CD14-positive monocyte (primary cell): ENCODE measurements at regions not wholly inside any gene's neighbourhood (a gene's known extent, or its start where the extent isn't known, plus 50 kb on each side); places are given as distances from the start of the nearest gene placed in this dataset. TPM values are rescaled to one million over a fixed set of nuclear protein-coding genes. Genes with fewer than 3 reads are reported as not detected.

Experiments
- DNase-seq, 3 donors: peaks; one replicate each; pipeline ENCODE4 v3.0.0-alpha.2; 2011 to 2022
- H2AFZ ChIP-seq: 2 replicates; pipeline ENCODE4 v1.6.0; 2012; ENCODE audit warnings: mild to moderate bottlenecking, low read depth, low read length, inconsistent platforms; ENCODE audit not compliant: insufficient read depth, poor library complexity, severe bottlenecking
- H3K27ac ChIP-seq, 2 donors: 1 replicate in 1 of 2; 2 replicates in 1 of 2; pipeline ENCODE4 v1.5.1; 2012 to 2013; ENCODE audit warnings: low read length in 2 of 2, control low read depth in 1 of 2, inconsistent platforms in 1 of 2, low read depth in 1 of 2, mild to moderate bottlenecking in 1 of 2
- H3K27me3 ChIP-seq, 2 donors: one replicate each; pipeline versions ENCODE4 v1.6.0 to v1.6.1; 2011 to 2013; ENCODE audit warnings: low read length in 2 of 2; ENCODE audit not compliant: control insufficient read depth in 2 of 2, insufficient read depth in 2 of 2
- H3K36me3 ChIP-seq, 2 donors: replicated peaks in 1 of 2; 1 replicate in 1 of 2; 2 replicates in 1 of 2; pipeline versions ENCODE4 v1.5.1 to v1.6.1; 2012 to 2013; ENCODE audit warnings: low read length in 2 of 2, control low read depth in 1 of 2, inconsistent platforms in 1 of 2, mild to moderate bottlenecking in 1 of 2; ENCODE audit not compliant: insufficient read depth in 2 of 2, control insufficient read depth in 1 of 2
- H3K4me1 ChIP-seq, 2 donors: 1 replicate in 1 of 2; 2 replicates in 1 of 2; pipeline versions ENCODE4 v1.5.1 to v1.6.1; 2012 to 2013; ENCODE audit warnings: low read length in 2 of 2, control low read depth in 1 of 2, inconsistent platforms in 1 of 2, mild to moderate bottlenecking in 1 of 2, moderate library complexity in 1 of 2; ENCODE audit not compliant: insufficient read depth in 2 of 2, control insufficient read depth in 1 of 2
- H3K4me2 ChIP-seq: replicated peaks from 2 replicates; pipeline ENCODE3; 2012; ENCODE audit warnings: low read length, moderate library complexity, mild to moderate bottlenecking; ENCODE audit not compliant: poor library complexity, severe bottlenecking; ENCODE audit errors: extremely low read depth
- H3K4me3 ChIP-seq, 3 experiments: fragments of 200-600 bp in 1 of 3; sonication (generic) in 1 of 3; replicated peaks in 1 of 3; 1 replicate in 2 of 3; 2 replicates in 1 of 3; pipeline ENCODE4 v1.5.1; 2011 to 2013; ENCODE audit warnings: low read length in 3 of 3, mild to moderate bottlenecking in 3 of 3, control low read depth in 2 of 3, low read depth in 2 of 3, inconsistent platforms in 1 of 3, moderate library complexity in 1 of 3
- H3K79me2 ChIP-seq: 2 replicates; pipeline ENCODE4 v1.6.0; 2012; ENCODE audit warnings: mild to moderate bottlenecking, control low read depth, inconsistent platforms, low read length, moderate library complexity; ENCODE audit not compliant: insufficient read depth
- H3K9ac ChIP-seq: 2 replicates; pipeline ENCODE4 v1.6.0; 2017; ENCODE audit warnings: low read length, mild to moderate bottlenecking; ENCODE audit not compliant: insufficient read depth, poor library complexity, severe bottlenecking
- H3K9me3 ChIP-seq, 2 donors: replicated peaks in 1 of 2; 1 replicate in 1 of 2; 2 replicates in 1 of 2; pipeline versions ENCODE4 v1.5.1 to v1.6.1; 2012 to 2013; ENCODE audit warnings: low read length in 2 of 2, control low read depth in 1 of 2; ENCODE audit not compliant: control insufficient read depth in 1 of 2, insufficient read depth in 1 of 2
- H4K20me1 ChIP-seq: 2 replicates; pipeline ENCODE4 v1.6.0; 2012; ENCODE audit warnings: mild to moderate bottlenecking, low read length, control low read depth, moderate library complexity; ENCODE audit not compliant: insufficient read depth
- H3K27ac Mint-ChIP-seq, 7 donors: one replicate each; pipeline ENCODE4 v1.8.0; 2020; ENCODE audit warnings: mild to moderate bottlenecking in 7 of 7, mixed read lengths in 7 of 7, moderate library complexity in 6 of 7, inconsistent platforms in 2 of 7
- H3K27me3 Mint-ChIP-seq, 3 donors: one replicate each; pipeline ENCODE4 v1.8.0; 2021 to 2022; ENCODE audit warnings: low read depth in 3 of 3, mild to moderate bottlenecking in 3 of 3, mixed read lengths in 3 of 3, moderate library complexity in 3 of 3, inconsistent platforms in 1 of 3
- H3K36me3 Mint-ChIP-seq, 2 donors: one replicate each; pipeline ENCODE4 v1.8.0; 2020; ENCODE audit warnings: mixed read lengths in 2 of 2, inconsistent platforms in 1 of 2, mild to moderate bottlenecking in 1 of 2
- H3K4me1 Mint-ChIP-seq: one replicate; pipeline ENCODE4 v1.8.0; 2020; ENCODE audit warnings: mild to moderate bottlenecking, mixed read lengths
- H3K4me3 Mint-ChIP-seq, 2 donors: one replicate each; pipeline ENCODE4 v1.8.0; 2020; ENCODE audit warnings: mild to moderate bottlenecking in 2 of 2, mixed read lengths in 2 of 2, moderate library complexity in 1 of 2
- H3K9me3 Mint-ChIP-seq, 7 donors: one replicate each; pipeline ENCODE4 v1.8.0; 2020 to 2022; ENCODE audit warnings: mixed read lengths in 7 of 7, mild to moderate bottlenecking in 6 of 7, moderate library complexity in 6 of 7, inconsistent platforms in 2 of 7
- CTCF ChIP-seq: fragments of 200-600 bp; IDR thresholded peaks from one replicate; pipeline ENCODE4 v1.8.0; 2022; ENCODE audit warnings: antibody characterized with exemption, mild to moderate bottlenecking
- WGBS: methylation state at CpG from one replicate; pipeline ENCODE4 v1.1.5; 2013; ENCODE audit warnings: missing lambda C conversion rate; ENCODE audit not compliant: insufficient coverage; 5-methylcytosine and 5-hydroxymethylcytosine counted together
- intact Hi-C, 2 donors: fragments of 100-400 bp; cut with micrococcal nuclease; formaldehyde crosslinking; loops; one replicate each; pipeline versions ENCODE4 v1.15.0 to v1.15.1; 2023
- small RNA-seq: library from RNA; depleted of rRNA; stranded (forward); fragments of <200 nt; gene quantifications from one replicate; pipeline ENCODE3, GENCODE V24; 2012; ENCODE audit warnings: low read depth; ENCODE audit not compliant: insufficient read length

GRCh38 chr7:4631380-4632179 is 50.5 kb upstream of the FOXK1 start:
- intact Hi-C loops = no loop called here
- TF ChIP-seq CTCF = peak; percentile 43
- no peak overlapping the region for H3K9ac ChIP-seq
- H3K4me1 ChIP-seq = peaks cover 0 to 5% of the 10 kb centered on the region in 2 donors
- H3K4me3 ChIP-seq = no peak overlapping the region
- peaks cover 6 to 17% (median 8%) of the 10 kb centered on the region in 3 donors for H3K27me3 Mint-ChIP-seq
- H3K27me3 ChIP-seq = no peaks in the 10 kb centered on the region
- no peaks in the 10 kb centered on the region for H3K79me2 ChIP-seq
- 41% methylated on average over 16 of the region's 25 CpGs for WGBS
- peaks cover 16% of the 10 kb centered on the region for H3K4me1 Mint-ChIP-seq
- H3K4me2 ChIP-seq = no peak overlapping the region
- H3K36me3 ChIP-seq = no peaks in the 10 kb centered on the region
- H3K9me3 ChIP-seq = no peaks in the 10 kb centered on the region
- H2AFZ ChIP-seq = peak overlapping the region; percentile 16
- peaks cover 0 to 3% (median 0%) of the 10 kb centered on the region in 7 donors for H3K9me3 Mint-ChIP-seq
- peak overlapping the region in 1 of 2 donors; percentile 55 for H3K4me3 Mint-ChIP-seq
- peak in 2 of 3 donors; percentile 14 to 36 for DNase-seq
- no peak overlapping the region for H3K27ac ChIP-seq
- H3K36me3 Mint-ChIP-seq = no peaks in the 10 kb centered on the region
- H4K20me1 ChIP-seq = no peaks in the 10 kb centered on the region
- H3K27ac Mint-ChIP-seq = no peak overlapping the region

Small RNA genes lying in the stretch of these regions (small RNA-seq; reads per million reads assigned to genes)
- gene CYP3A54P = not detected
